AG04449 (cell line): ENCODE measurements at regions not wholly inside any gene's neighbourhood (a gene's known extent, or its start where the extent isn't known, plus 50 kb on each side); places are given as distances from the start of the nearest gene placed in this dataset.

Experiments
- CTCF ChIA-PET: fragments of 350-600 bp; formaldehyde crosslinking; extraction: SDS; loops from one replicate; lab custom pipeline; 2021; ENCODE audit warnings: antibody characterized with exemption; lab: Yijun Ruan, JAX
- POLR2A ChIA-PET: fragments of 400-600, 350-600 bp; formaldehyde crosslinking; extraction: SDS; loops from one replicate; lab custom pipeline; 2020; ENCODE audit warnings: antibody characterized with exemption, inconsistent platforms; lab: Yijun Ruan, JAX
- DNase-seq: peaks from one replicate; pipeline ENCODE4 v3.0.0-alpha.2; 2010; ENCODE audit warnings: low read depth, low spot score
- H3K4me3 ChIP-seq: 2 replicates; pipeline ENCODE4 v1.5.1; 2011; ENCODE audit warnings: low read depth, mild to moderate bottlenecking, control low read depth, low read length
- TF ChIP-seq, protein P1 (sequence below): IDR thresholded peaks from one replicate; pipeline ENCODE4 v1.5.1; 2011; ENCODE audit warnings: mild to moderate bottlenecking, moderate library complexity, low read length, control low read depth, inconsistent platforms; ENCODE audit not compliant: insufficient read depth; ENCODE audit errors: missing control alignments

GRCh38 chr16:51881731-51882130, 665.2 kb downstream of the TOX3 start:
- peak; percentile 62 for DNase-seq
- H3K4me3 ChIP-seq, result no peak overlapping the region
- ChIA-PET CTCF (interaction anchor here (1.5 kb wide), 1 partner anchor 1075 kb away, joined by 3 read pairs; no protein-coding TSS in a partner anchor), POLR2A (interaction anchor here (0.6 kb wide), 1 partner anchor 1392 kb away, joined by 3 read pairs; no protein-coding TSS in a partner anchor)
- TF ChIP-seq, protein P1, sequence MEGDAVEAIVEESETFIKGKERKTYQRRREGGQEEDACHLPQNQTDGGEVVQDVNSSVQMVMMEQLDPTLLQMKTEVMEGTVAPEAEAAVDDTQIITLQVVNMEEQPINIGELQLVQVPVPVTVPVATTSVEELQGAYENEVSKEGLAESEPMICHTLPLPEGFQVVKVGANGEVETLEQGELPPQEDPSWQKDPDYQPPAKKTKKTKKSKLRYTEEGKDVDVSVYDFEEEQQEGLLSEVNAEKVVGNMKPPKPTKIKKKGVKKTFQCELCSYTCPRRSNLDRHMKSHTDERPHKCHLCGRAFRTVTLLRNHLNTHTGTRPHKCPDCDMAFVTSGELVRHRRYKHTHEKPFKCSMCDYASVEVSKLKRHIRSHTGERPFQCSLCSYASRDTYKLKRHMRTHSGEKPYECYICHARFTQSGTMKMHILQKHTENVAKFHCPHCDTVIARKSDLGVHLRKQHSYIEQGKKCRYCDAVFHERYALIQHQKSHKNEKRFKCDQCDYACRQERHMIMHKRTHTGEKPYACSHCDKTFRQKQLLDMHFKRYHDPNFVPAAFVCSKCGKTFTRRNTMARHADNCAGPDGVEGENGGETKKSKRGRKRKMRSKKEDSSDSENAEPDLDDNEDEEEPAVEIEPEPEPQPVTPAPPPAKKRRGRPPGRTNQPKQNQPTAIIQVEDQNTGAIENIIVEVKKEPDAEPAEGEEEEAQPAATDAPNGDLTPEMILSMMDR, result no peak

GRCh38 chr16:51880776-51881175, 666.2 kb downstream of the TOX3 start:
- TF ChIP-seq, protein P1, result no peak
- POLR2A ChIA-PET, result interaction anchor here (0.6 kb wide), 1 partner anchor 1391 kb away, joined by 3 read pairs; no protein-coding TSS in a partner anchor
- CTCF ChIA-PET, result interaction anchor here (1.5 kb wide), 1 partner anchor 1074 kb away, joined by 3 read pairs; no protein-coding TSS in a partner anchor
- no peak overlapping the region for H3K4me3 ChIP-seq
- DNase-seq, result peak; percentile 66

- ChIA-PET CTCF (no interaction called here), POLR2A (no interaction called here)
- no peak overlapping the region for H3K4me3 ChIP-seq
- DNase-seq, result no peak
- TF ChIP-seq, protein P1, result no peak
These were observed 669.3 kb downstream of the TOX3 start for GRCh38 chr16:51877686-51878085.

GRCh38 chr16:51876934-51877333, 670.0 kb downstream of the TOX3 start:
- CTCF ChIA-PET, result no interaction called here
- TF ChIP-seq, protein P1, result no peak
- POLR2A ChIA-PET, result no interaction called here
- no peak for DNase-seq
- H3K4me3 ChIP-seq, result no peak overlapping the region

- no peak for DNase-seq
- ChIA-PET CTCF (no interaction called here), POLR2A (no interaction called here)
- TF ChIP-seq, protein P1, result no peak
- H3K4me3 ChIP-seq, result no peak overlapping the region
These were observed 670.4 kb downstream of the TOX3 start for GRCh38 chr16:51876601-51876875.

DNA sequence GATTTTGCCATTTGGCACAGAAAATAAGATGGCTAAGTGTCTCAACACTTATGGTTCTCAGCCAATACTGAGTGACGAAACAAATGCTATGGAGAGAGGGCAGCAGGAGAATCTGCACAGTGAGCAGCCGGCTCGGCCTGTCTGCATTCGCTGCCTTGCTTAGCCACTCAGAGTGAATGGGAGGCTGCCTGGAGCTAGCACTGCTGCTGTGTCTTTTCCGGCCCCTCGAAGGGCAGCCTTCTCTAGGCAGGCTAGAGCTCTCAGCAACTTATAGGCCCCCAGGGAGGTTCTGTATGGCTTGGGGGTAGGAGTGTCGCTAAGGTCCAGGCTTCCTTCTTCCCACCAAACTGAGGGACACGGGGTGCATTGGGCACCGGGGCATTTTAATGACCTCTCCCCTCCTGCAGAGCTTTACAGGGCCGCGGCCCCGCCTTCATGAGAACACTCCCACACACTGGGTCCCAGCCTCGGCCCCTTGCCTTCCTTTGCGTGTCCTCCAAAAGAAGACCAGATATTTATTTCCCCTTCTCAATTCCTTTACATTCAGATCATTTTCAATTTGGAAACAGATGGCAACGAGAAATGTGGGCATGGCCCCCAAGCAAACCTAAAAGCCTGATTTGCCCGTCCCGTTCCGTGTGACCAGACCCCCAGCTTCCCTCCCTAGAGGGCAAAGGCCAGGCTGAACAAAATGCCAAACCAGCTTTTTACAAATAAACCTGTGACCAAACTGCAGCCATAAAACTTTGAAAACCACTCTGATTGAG, 670.9 kb downstream of the TOX3 start:
- no peak for DNase-seq
- POLR2A ChIA-PET, result no interaction called here
- no peak overlapping the region for H3K4me3 ChIP-seq
- TF ChIP-seq, protein P1, result no peak
- CTCF ChIA-PET, result no interaction called here
